ENCODE measurements at regions not wholly inside any gene's neighbourhood (a gene's known extent, or its start where the extent isn't known, plus 50 kb on each side); places are given as distances from the start of the nearest gene placed in this dataset.

DNA sequence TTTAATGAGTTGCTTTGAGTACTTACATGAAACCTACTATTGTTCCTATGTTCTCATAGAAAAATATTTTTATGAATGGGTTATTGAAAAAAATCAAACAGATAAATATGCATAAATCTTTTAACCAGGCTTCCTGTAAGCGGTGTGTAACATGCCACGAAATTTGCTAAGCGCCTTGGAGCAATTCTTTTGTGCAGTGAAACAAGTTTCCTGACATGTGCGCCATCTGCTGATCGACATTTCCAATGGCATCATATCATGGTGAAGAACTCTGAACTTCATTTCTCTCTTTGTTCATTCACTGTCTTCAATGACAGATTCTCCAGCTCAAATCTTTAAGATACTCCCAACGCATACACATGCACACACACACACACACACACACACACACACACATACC, 145.6 kb upstream of the NAV3 start:
- no peak overlapping the region for H3K4me3 ChIP-seq (ENCODE audit: low read depth, low read length)
- in situ Hi-C loops (cut with HindIII; ENCODE audit: low sequenced_read_pairs), result no loop called here
- peak; percentile 83 for DNase-seq (ENCODE audit: low read depth, low spot score)
- TF ChIP-seq CTCF (IDR thresholded peaks at IDR 0.05; ENCODE audit: low read depth, low read length), result peak; percentile 66

DNA sequence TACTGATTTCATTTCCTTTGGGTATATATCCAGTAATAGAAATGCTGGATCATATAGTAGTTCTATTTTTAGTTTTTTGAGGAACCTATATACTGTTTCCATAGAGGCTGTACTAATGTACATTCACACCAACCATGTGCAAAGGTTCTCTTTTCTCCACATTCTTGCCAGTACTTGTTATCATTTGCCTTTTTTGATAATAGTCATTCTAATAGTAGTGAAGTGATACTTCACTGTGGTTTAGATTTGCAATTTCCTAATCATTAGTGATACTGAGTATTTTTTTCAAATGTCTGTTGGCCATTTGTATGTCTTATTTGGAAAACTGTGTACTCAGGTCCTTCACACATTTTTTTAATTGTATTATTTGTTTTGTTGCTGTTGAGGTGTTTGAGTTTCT, 148.2 kb upstream of the NAV3 start:
- H3K4me3 ChIP-seq (ENCODE audit: low read depth, low read length), result no peak overlapping the region
- DNase-seq (ENCODE audit: low read depth, low spot score), result no peak
- no peak for TF ChIP-seq CTCF (IDR thresholded peaks at IDR 0.05; ENCODE audit: low read depth, low read length)
- in situ Hi-C loops (cut with HindIII; ENCODE audit: low sequenced_read_pairs), result no loop called here

DNA sequence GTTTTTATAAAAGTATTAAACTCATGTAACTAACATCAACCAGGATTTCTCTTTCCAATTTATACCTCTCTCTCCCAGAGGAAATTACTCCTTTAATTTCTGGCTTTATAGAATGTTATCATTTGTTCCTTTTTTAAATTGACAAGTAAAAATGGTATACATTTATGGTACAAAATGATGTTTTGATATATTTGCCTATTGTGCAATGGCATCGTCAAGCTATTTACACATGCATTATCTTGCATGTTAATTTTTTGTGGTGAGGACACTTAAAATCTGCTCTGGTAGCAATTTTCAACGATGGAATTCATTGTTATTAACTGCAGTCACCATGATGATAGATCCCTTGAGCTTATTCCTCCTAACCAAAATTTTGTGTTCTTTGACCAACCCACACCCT, 149.0 kb upstream of the NAV3 start:
- DNase-seq (ENCODE audit: low read depth, low spot score), result no peak
- H3K4me3 ChIP-seq (ENCODE audit: low read depth, low read length), result no peak overlapping the region
- in situ Hi-C loops (cut with HindIII; ENCODE audit: low sequenced_read_pairs), result no loop called here
- TF ChIP-seq CTCF (IDR thresholded peaks at IDR 0.05; ENCODE audit: low read depth, low read length), result no peak

GRCh38 chr12:77679686-77680085, 151.0 kb upstream of the NAV3 start:
- TF ChIP-seq CTCF (IDR thresholded peaks at IDR 0.05; ENCODE audit: low read depth, low read length), result no peak
- no peak for DNase-seq (ENCODE audit: low read depth, low spot score)
- in situ Hi-C loops (cut with HindIII; ENCODE audit: low sequenced_read_pairs), result no loop called here
- no peak overlapping the region for H3K4me3 ChIP-seq (ENCODE audit: low read depth, low read length)

GRCh38 chr12:77678621-77679020, 152.1 kb upstream of the NAV3 start:
- no peak overlapping the region for H3K4me3 ChIP-seq (ENCODE audit: low read depth, low read length)
- DNase-seq (ENCODE audit: low read depth, low spot score), result no peak
- in situ Hi-C loops (cut with HindIII; ENCODE audit: low sequenced_read_pairs), result no loop called here
- no peak for TF ChIP-seq CTCF (IDR thresholded peaks at IDR 0.05; ENCODE audit: low read depth, low read length)

DNA sequence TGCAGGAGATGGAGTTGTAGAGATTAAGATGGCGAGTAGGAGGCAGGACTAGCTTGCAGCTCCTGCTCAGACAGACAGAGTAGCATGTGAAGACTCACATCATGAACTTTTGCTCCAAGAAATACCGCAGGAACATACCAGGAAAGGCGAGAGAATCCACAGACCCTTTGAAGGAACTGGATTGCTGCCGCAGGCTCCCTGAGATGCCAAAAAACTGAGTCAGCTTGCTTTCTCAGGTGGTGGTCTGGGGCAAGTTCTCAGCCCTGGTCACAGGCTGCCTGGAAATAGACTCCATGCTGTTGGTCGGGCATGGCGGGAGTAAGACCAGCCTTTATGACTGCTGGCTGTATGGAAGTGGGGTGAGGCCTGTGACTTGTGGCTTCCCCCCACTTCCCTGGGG, 163.6 kb upstream of the NAV3 start:
- H3K4me3 ChIP-seq (ENCODE audit: low read depth, low read length), result no peak overlapping the region
- in situ Hi-C loops (cut with HindIII; ENCODE audit: low sequenced_read_pairs), result no loop called here
- TF ChIP-seq CTCF (IDR thresholded peaks at IDR 0.05; ENCODE audit: low read depth, low read length), result no peak
- DNase-seq (ENCODE audit: low read depth, low spot score), result peak; percentile 97

GRCh38 chr12:77648716-77649115, 182.0 kb upstream of the NAV3 start:
- DNase-seq (ENCODE audit: low read depth, low spot score), result no peak
- no peak overlapping the region for H3K4me3 ChIP-seq (ENCODE audit: low read depth, low read length)
- no peak for TF ChIP-seq CTCF (IDR thresholded peaks at IDR 0.05; ENCODE audit: low read depth, low read length)
- in situ Hi-C loops (cut with HindIII; ENCODE audit: low sequenced_read_pairs), result no loop called here

All from astrocyte of the spinal cord (primary cell).